Neural progenitor cell (in vitro differentiated cells): ENCODE measurements at regions not wholly inside any gene's neighbourhood (a gene's known extent, or its start where the extent isn't known, plus 50 kb on each side); places are given as distances from the start of the nearest gene placed in this dataset.

Experiments used
- EZH2 ChIP-seq: fragments of 200-600 bp; sonication (generic); IDR thresholded peaks from 2 replicates; pipeline ENCODE4 v1.6.1; 2017; ENCODE audit warnings: antibody characterized with exemption, mild to moderate bottlenecking, moderate library complexity
- EZH2phosphoT487 ChIP-seq: fragments of 200-600 bp; sonication (generic); IDR thresholded peaks from 2 replicates; pipeline ENCODE4 v1.6.1; 2017; ENCODE audit warnings: antibody characterized with exemption
- TF ChIP-seq, protein P1 (sequence below): fragments of 200-600 bp; sonication (generic); IDR thresholded peaks from 2 replicates; pipeline ENCODE4 v1.5.1; 2017; ENCODE audit warnings: antibody characterized with exemption, mild to moderate bottlenecking

GRCh38 chrX:15072880-15073279 is 197.0 kb downstream of the ASB9 start:
- TF ChIP-seq, protein P1, sequence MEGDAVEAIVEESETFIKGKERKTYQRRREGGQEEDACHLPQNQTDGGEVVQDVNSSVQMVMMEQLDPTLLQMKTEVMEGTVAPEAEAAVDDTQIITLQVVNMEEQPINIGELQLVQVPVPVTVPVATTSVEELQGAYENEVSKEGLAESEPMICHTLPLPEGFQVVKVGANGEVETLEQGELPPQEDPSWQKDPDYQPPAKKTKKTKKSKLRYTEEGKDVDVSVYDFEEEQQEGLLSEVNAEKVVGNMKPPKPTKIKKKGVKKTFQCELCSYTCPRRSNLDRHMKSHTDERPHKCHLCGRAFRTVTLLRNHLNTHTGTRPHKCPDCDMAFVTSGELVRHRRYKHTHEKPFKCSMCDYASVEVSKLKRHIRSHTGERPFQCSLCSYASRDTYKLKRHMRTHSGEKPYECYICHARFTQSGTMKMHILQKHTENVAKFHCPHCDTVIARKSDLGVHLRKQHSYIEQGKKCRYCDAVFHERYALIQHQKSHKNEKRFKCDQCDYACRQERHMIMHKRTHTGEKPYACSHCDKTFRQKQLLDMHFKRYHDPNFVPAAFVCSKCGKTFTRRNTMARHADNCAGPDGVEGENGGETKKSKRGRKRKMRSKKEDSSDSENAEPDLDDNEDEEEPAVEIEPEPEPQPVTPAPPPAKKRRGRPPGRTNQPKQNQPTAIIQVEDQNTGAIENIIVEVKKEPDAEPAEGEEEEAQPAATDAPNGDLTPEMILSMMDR = no peak
- TF ChIP-seq EZH2 (no peak), EZH2phosphoT487 (no peak)
